GM19372 (cell line): ENCODE measurements at regions not wholly inside any gene's neighbourhood (a gene's known extent, or its start where the extent isn't known, plus 50 kb on each side); places are given as distances from the start of the nearest gene placed in this dataset.

Source experiments
- ATAC-seq: cut with Tn5 transposase; IDR thresholded peaks from one replicate; pipeline ENCODE4 v1.9.1; 2021; ENCODE audit warnings: mild to moderate bottlenecking, low read depth, moderate library complexity; ENCODE audit not compliant: unreplicated experiment

GRCh38 chr6:44062771-44063560, 64.3 kb downstream of the MRPL14 start:
- no peak for ATAC-seq

- no peak for ATAC-seq
Measured at GRCh38 chr6:44062105-44062770, 65.0 kb downstream of the MRPL14 start.

GRCh38 chr6:44061375-44062104, 65.7 kb downstream of the MRPL14 start:
- ATAC-seq = no peak

GRCh38 chr6:44060612-44061374, 66.5 kb downstream of the MRPL14 start:
- no peak for ATAC-seq

GRCh38 chr6:44059359-44060346, 67.6 kb downstream of the MRPL14 start:
- no peak for ATAC-seq

GRCh38 chr6:44058617-44059358, 68.5 kb downstream of the MRPL14 start:
- ATAC-seq = no peak

GRCh38 chr6:44057931-44058616, 69.2 kb downstream of the MRPL14 start:
- ATAC-seq = no peak

GRCh38 chr6:44057238-44057930, 69.9 kb downstream of the MRPL14 start:
- ATAC-seq = no peak

GRCh38 chr6:44056392-44057237, 70.6 kb downstream of the MRPL14 start:
- no peak for ATAC-seq

GRCh38 chr6:44054721-44055559, 72.3 kb downstream of the MRPL14 start:
- ATAC-seq = no peak

- no peak for ATAC-seq
Measured at GRCh38 chr6:44053760-44054556, 73.3 kb downstream of the MRPL14 start.

GRCh38 chr6:44053106-44053756, 74.0 kb downstream of the MRPL14 start:
- no peak for ATAC-seq

- no peak for ATAC-seq
Measured at GRCh38 chr6:44052419-44053023, 74.7 kb downstream of the MRPL14 start.

GRCh38 chr6:44051515-44051914, 75.7 kb downstream of the MRPL14 start:
- ATAC-seq = no peak
